Progenitor cell of endocrine pancreas (in vitro differentiated cells): ENCODE measurements at regions not wholly inside any gene's neighbourhood (a gene's known extent, or its start where the extent isn't known, plus 50 kb on each side); places are given as distances from the start of the nearest gene placed in this dataset.

Source experiments
- DNase-seq: peaks from one replicate; pipeline ENCODE4 v3.0.0; 2021; ENCODE audit warnings: low spot score; ENCODE audit not compliant: unreplicated experiment
- H3K27ac Mint-ChIP-seq: 2 replicates; pipeline ENCODE4 v1.8.0; 2021; ENCODE audit warnings: mild to moderate bottlenecking, moderate library complexity, mixed read lengths
- H3K27me3 Mint-ChIP-seq: 2 replicates; pipeline ENCODE4 v1.8.0; 2021; ENCODE audit warnings: mixed read lengths
- H3K36me3 Mint-ChIP-seq: 2 replicates; pipeline ENCODE4 v1.8.0; 2022; ENCODE audit warnings: mixed read lengths; ENCODE audit not compliant: insufficient read depth
- H3K4me1 Mint-ChIP-seq: 2 replicates; pipeline ENCODE4 v1.8.0; 2021; ENCODE audit warnings: low read depth, mixed read lengths
- H3K4me3 Mint-ChIP-seq: 2 replicates; pipeline ENCODE4 v1.8.0; 2021; ENCODE audit warnings: low read depth, mild to moderate bottlenecking, moderate library complexity, mixed read lengths
- H3K9me3 Mint-ChIP-seq: 2 replicates; pipeline ENCODE4 v1.8.0; 2021; ENCODE audit warnings: low read depth, mixed read lengths
- TF ChIP-seq, protein P1 (sequence below): fragments of 200-600 bp; sonication (generic); IDR thresholded peaks from one replicate; pipeline ENCODE4 v1.5.0; 2021; ENCODE audit warnings: antibody characterized with exemption, mild to moderate bottlenecking; ENCODE audit not compliant: unreplicated experiment

DNA sequence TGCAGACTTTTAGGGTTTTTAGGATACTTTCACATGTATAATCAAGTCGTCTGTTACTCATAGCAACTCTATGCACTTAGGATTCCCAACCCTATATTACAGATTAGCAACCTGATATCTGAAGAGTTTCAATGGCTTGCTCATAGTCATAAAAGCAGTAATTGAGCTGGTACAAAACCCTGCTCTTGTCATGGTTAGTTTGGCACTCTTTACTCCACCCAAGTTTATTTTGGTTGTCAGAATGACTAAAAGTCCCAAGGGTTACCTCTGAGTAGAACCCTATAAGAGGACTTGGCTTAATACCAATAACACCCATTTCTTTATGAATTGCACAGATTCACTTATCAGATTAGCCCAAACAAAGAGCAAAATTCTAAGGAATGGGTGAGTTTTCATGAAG lies 550.6 kb downstream of the SOX6 start:
- no peaks in the 10 kb centered on the region for H3K36me3 Mint-ChIP-seq
- TF ChIP-seq, protein P1, sequence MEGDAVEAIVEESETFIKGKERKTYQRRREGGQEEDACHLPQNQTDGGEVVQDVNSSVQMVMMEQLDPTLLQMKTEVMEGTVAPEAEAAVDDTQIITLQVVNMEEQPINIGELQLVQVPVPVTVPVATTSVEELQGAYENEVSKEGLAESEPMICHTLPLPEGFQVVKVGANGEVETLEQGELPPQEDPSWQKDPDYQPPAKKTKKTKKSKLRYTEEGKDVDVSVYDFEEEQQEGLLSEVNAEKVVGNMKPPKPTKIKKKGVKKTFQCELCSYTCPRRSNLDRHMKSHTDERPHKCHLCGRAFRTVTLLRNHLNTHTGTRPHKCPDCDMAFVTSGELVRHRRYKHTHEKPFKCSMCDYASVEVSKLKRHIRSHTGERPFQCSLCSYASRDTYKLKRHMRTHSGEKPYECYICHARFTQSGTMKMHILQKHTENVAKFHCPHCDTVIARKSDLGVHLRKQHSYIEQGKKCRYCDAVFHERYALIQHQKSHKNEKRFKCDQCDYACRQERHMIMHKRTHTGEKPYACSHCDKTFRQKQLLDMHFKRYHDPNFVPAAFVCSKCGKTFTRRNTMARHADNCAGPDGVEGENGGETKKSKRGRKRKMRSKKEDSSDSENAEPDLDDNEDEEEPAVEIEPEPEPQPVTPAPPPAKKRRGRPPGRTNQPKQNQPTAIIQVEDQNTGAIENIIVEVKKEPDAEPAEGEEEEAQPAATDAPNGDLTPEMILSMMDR: no peak
- no peak overlapping the region for H3K4me3 Mint-ChIP-seq
- DNase-seq: no peak
- peaks cover 2% of the 10 kb centered on the region for H3K27me3 Mint-ChIP-seq
- peaks cover 4% of the 10 kb centered on the region for H3K9me3 Mint-ChIP-seq
- H3K4me1 Mint-ChIP-seq: no peaks in the 10 kb centered on the region
- H3K27ac Mint-ChIP-seq: no peak overlapping the region

DNA sequence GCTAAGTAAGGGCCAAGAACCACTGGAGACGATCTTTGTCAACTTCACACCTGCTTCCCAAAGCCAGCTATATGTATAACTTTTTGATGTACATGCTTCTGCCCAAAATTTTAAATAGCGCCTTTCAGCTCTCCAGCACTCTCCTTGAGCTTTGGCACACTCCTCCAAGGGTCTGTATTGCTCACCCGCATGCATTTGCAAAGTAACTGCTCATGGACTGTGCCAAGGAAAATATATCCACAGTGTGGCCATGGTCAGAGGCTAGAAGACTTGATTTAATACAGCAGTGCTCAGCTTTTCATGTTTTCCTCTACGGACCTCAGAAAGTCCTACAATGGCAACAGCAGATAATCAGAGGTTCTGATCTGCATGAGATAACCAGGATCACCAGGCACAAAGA lies 550.1 kb downstream of the SOX6 start:
- no peak overlapping the region for H3K4me3 Mint-ChIP-seq
- TF ChIP-seq, protein P1: no peak

DNA sequence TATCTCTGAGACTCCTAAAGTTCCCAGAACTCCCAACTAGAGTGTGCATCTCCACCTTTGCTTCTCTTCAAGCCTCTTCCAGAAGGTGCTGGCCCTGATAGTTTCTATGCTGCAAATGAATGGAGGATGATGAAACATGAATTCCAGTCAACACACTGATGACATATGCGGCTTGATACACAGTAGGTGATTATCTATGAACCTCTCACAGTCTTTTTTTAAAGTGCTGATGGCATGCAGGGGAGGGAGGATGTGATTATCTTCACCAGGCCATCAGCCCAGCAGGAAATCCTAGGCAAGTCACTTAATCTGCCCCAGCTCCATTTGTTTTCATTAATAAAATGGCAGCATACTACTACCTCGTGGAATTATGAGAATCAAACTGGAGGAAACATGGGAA lies 548.5 kb downstream of the SOX6 start:
- Mint-ChIP-seq H3K36me3 (no peaks in the 10 kb centered on the region), H3K9me3 (peaks cover 4% of the 10 kb centered on the region), H3K4me1 (no peaks in the 10 kb centered on the region), H3K27me3 (no peaks in the 10 kb centered on the region), H3K4me3 (no peak overlapping the region), H3K27ac (no peak overlapping the region)
- TF ChIP-seq, protein P1: no peak
- no peak for DNase-seq

More for the DNA sequence above, 550.1 kb downstream of the SOX6 start:
- DNase-seq: no peak
- Mint-ChIP-seq H3K27me3 (no peaks in the 10 kb centered on the region), H3K9me3 (peaks cover 4% of the 10 kb centered on the region), H3K4me1 (no peaks in the 10 kb centered on the region), H3K27ac (no peak overlapping the region), H3K36me3 (no peaks in the 10 kb centered on the region)

DNA sequence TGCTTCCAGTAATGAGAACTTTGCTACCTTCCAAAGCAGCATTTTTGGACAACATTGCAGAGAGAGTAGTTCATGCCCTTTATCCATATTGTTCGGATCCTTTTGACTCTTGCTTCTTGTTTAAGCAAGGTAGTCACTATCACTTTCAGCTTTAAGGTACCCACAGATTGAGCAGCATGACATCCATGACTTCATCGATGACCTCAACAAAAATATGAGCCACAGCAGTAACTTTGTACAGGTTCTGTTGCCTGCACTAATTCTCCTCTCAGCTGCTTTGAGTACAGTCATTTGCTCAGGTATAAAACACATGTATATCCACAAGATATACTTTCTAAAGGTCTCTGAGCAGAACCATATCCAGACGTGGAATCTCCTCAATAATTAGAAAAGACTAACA lies 546.3 kb downstream of the SOX6 start:
- Mint-ChIP-seq H3K36me3 (no peaks in the 10 kb centered on the region), H3K27me3 (no peaks in the 10 kb centered on the region), H3K27ac (no peak overlapping the region), H3K4me3 (no peak overlapping the region), H3K9me3 (no peaks in the 10 kb centered on the region), H3K4me1 (no peaks in the 10 kb centered on the region)
- no peak for DNase-seq
- TF ChIP-seq, protein P1: no peak

DNA sequence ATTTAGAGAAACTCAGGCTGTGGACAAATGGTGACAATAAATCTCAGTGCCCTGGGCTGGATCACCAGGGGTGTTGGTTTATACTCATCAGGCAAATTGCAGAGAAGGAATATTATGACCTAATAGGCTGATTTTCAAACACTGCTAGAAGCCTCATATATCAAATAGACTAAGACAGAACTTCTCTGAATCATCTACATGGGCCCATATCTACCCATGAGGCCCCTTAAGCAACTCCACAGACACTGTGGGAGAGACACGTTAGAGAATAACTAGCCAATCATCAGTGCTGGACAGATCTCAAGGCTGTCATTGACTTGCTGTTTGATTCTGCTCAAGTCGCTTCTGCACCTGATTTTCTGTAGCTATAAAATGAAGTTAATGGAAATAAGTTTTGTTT lies 545.8 kb downstream of the SOX6 start:
- Mint-ChIP-seq H3K27ac (no peak overlapping the region), H3K9me3 (no peaks in the 10 kb centered on the region), H3K4me3 (no peak overlapping the region), H3K36me3 (no peaks in the 10 kb centered on the region), H3K27me3 (peaks cover 3% of the 10 kb centered on the region), H3K4me1 (no peaks in the 10 kb centered on the region)
- TF ChIP-seq, protein P1: no peak
- no peak for DNase-seq
